GM10266 (cell line): ENCODE measurements at regions not wholly inside any gene's neighbourhood (a gene's known extent, or its start where the extent isn't known, plus 50 kb on each side); places are given as distances from the start of the nearest gene placed in this dataset.
"Not testable (repeated sequence)": the region's sequence is repeated elsewhere in the genome, so short reads cannot be mapped to it uniquely, and the experiment has no call there.

Experiments
- DNase-seq: peaks from one replicate; pipeline ENCODE4 v3.0.0; 2012; ENCODE audit errors: extremely low spot score
- CTCF ChIP-seq: IDR thresholded peaks from 2 replicates; pipeline ENCODE4 v1.5.1; 2012; ENCODE audit warnings: mild to moderate bottlenecking, low read depth; ENCODE audit not compliant: control insufficient read depth, insufficient read depth; ENCODE audit errors: missing control alignments

GRCh38 chr4:126897038-126897437 is 735.7 kb upstream of the INTU start:
- no peak for DNase-seq
- no peak for TF ChIP-seq CTCF

- TF ChIP-seq CTCF: no peak
- DNase-seq: no peak
Measured at GRCh38 chr4:126898815-126899214, 733.9 kb upstream of the INTU start.

- no peak for TF ChIP-seq CTCF
- no peak for DNase-seq
Measured at GRCh38 chr4:126899331-126899801, 733.4 kb upstream of the INTU start.

- no peak for DNase-seq
- TF ChIP-seq CTCF: no peak
Measured at GRCh38 chr4:126906466-126906865, 726.3 kb upstream of the INTU start.

GRCh38 chr4:126907389-126907788 is 725.4 kb upstream of the INTU start:
- no peak for TF ChIP-seq CTCF
- no peak for DNase-seq

GRCh38 chr4:126916049-126916625 is 716.6 kb upstream of the INTU start:
- TF ChIP-seq CTCF: no peak
- no peak for DNase-seq

GRCh38 chr4:126916626-126917140 is 716.1 kb upstream of the INTU start:
- no peak for TF ChIP-seq CTCF
- no peak for DNase-seq

- not testable (repeated sequence) for DNase-seq
Measured at GRCh38 chr4:126922328-126922938, 710.3 kb upstream of the INTU start.
